GM18517 (cell line): ENCODE measurements at regions not wholly inside any gene's neighbourhood (a gene's known extent, or its start where the extent isn't known, plus 50 kb on each side); places are given as distances from the start of the nearest gene placed in this dataset.
A peak's percentile ranks its signal among the peaks of the same experiment; 100 is the strongest.

Experiments
- ATAC-seq: cut with Tn5 transposase; IDR thresholded peaks from one replicate; pipeline ENCODE4 v1.9.1; 2021; ENCODE audit warnings: mild to moderate bottlenecking, moderate library complexity; ENCODE audit not compliant: unreplicated experiment

DNA sequence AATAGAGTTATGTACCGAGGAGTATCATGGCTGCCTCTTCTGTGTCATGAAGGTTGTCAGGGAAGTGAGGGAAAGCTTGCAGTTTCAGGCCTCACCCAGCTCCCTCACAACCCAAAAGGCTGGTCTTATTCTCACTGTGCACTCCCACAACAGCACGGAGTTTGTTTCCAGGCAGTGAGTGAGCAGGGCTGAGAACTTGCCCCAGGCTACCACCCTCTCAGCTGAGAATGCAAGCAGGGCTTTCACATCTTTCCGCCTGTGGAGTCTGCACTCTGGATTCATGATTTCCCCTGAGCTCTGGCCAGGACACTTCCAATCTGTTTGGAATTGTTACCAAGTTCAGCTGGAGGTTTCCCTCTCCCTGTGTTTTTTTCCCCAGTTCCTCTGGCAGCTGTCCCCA is 2284.7 kb upstream of the PCDH20 start:
- no peak for ATAC-seq

DNA sequence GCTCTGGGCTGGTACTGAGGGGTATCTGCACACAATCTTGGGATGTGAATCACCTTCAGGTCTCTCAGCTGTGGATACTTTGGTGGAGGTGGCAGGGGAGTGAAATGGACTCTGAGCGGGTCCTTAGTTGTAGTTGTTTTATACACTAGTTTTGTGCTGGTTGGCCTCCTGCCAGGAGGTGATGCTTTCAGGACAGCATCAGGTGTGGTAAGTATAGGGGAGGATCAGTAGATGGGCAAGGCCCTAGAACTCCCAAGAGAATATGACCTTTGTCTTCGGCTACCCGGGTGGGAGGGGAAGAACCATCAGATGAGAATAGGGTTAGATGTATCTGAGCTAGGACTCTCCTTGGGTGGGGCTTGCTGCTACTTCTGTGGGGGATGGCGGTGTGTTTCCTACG is 2284.3 kb upstream of the PCDH20 start:
- no peak for ATAC-seq

DNA sequence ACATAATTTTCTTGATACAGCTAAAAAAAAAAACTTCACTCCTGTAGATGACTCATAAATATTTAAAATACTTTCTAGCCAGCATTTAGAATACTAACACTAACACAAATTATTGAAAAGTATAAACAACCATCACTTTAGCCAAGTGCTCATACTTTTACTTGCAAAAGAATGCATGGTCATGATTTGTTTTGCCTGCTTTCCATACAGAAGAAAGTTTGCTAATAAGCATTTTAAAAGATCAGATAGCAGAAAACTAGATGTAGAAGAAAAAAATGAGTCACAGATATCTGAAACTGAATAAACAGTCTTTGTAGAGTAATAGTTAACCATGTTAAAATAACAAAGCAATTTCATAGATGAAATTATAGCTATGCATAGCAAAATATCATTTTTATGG is 2280.4 kb upstream of the PCDH20 start:
- ATAC-seq, result no peak

DNA sequence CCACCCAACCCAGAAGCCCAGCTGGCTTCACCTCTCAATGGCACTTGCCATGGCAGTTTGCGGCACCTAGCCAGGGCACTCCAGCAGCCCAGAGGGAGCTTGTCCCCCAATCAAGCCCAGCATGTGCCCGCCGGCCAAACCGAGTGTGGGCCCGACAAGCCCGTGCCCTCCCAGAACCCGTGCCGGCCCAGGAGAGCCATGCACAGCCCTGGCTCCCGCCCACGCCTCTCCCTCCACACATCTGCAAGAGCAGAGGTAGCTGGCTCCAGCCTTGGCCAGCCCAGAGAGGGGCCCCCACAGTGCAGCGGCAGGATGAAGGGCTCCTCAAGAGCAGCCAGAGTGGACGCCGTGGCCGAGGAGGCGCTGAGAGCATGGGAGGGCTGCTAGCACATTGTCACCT is 2278.0 kb upstream of the PCDH20 start:
- no peak for ATAC-seq

DNA sequence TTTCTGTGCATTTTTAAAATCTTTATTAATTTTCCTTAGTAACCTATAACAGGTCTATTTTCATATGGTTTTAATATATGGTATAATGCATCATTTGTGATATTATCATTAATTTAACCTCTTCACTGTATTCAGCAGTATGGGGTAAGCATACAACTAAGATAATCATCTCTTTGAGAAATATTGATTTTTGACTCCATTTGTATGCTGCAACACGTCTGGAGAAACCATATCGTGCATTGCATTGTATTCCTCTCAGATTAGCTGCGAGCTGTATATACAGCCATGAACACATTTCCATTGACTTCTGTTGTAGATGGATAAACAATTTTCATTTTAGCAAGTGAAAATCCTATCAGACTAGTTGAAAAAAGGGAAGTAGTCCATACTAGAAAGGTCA is 2275.8 kb upstream of the PCDH20 start:
- no peak for ATAC-seq

DNA sequence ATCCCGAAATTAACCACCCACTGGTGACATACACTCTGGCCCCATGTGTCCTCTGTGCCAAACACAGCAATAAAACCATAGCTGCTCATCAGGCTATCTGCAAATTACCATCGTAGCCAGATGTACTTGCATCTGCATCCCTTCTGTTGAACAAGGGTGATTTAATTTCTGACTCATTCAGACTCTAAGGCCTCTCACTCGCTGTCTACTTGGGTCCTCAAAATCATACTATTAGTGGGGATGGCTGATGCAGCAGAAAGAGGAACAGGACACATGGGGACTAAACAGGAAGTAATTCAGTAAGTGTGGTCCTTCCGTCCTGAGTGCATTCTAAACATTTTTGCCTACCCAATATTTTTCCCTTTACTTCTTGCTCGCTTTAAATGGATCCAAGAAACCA is 2275.0 kb upstream of the PCDH20 start:
- no peak for ATAC-seq

DNA sequence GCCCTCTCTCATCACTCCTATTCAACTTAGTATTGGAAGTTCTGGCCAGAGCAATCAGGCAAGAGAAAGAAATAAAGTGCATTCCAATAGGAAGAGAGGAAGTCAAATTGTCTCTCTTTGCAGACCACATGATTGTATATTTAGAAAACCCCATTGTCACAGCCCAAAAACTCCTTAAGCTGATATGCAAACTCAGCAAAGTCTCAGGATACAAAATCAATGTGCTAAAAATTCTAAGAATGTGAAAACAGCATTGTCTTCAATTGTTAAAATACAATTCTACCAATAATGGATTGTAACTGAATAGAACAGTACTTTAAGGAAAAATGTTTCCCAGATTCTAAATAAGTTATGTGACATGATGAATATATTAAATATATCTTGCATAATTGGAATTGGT is 2269.2 kb upstream of the PCDH20 start:
- ATAC-seq, result no peak

DNA sequence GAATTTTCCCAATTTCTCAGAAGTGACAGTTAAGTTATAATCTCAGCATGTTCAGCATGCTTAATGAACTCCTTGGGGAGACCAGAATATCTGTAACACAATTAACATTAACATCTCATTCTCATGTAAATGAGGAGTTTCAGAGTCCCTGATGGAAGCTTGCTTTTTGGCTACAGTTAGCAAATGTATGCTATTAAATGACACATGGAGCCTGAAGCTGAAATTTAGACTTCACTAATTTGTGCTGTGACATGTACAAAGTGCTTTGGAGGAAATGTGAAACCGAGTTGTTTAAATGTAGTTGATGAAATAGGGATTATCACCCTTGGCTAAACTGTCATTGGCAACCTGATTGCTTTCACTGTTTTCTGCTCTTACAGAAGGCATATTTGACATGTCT is 2265.1 kb upstream of the PCDH20 start:
- no peak for ATAC-seq

DNA sequence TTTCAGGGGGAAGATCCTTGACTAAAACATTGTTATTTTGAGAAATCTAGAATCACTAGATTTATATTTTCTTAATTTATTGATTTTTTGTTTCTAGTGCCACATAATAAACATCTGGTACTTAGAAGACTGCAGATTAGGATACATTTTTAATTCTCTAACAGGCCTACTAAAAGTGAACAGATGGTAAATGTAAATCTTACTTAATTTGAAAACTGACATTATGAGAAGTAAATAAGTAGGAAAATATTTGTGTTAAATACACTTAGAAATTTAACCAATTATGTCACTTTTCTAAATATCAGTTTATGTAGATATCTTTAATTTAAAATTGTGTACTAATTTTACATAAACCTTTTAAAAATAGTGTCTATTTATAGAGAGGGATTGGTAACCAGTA is 2255.6 kb upstream of the PCDH20 start:
- ATAC-seq, result no peak

DNA sequence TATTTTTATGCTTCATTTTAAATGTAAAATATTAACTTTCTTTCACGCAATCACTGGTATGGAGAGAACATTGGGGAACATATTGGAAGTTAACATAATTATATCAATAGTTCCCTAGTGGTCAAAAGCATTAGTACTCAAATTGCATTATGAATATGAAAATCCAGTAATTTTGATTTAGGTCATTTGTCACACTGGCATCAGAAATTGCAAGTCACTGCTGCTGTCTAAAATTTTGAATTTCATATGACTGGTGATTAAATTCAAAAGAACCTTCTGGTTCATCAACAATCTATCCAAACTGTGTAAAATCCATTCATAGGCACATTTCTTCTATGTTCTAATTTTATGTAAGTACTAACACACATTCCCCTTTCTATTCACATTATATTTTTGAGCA is 2235.7 kb upstream of the PCDH20 start:
- no peak for ATAC-seq

DNA sequence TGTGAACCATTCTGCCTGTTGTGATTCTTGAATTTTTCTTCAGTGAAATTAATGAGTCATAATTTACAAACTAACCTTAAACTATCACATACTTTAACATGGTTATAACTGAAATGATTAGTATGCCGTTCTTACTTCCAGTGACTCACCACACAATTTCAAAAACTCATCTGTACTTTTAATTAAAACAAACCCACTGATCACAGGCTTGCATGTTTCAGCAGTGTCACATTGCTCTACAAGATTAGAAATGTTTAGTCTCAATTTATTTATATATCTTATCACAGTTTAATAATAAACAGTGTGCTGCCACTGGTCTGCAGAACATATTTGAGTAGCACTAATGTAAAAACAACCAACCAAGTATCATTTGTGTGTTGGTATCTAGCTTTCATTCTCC is 2227.9 kb upstream of the PCDH20 start:
- ATAC-seq, result no peak

DNA sequence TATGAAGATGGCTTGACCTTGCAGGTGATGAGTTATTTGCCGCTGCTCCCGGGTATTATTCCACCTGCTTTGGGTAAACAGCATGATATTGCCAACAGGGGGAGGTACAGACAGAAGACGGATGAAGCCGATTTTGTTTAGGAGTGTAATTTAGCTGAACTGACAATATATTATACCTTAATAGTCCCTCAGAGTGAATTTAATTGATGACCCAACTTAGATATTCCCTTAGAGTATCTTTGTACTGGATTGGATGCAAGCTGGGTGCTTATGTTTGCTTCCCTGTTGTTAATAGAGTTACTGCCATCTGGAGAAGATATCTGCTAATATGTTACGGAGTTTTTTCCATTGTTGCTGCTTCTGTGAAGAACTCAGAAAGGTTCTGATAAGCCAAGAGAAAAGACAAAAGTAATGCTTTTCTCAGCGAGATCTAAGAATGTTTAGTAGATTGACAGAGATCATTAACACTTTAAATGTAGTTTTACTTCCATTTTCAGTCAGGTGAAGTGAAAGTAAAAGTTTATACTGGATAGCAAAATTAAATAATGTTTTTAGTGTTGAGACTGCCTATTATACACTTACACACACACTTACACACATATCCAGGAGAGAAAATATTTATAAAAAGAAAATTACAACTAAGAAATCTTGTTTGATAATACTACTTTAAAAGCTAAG is 2220.8 kb upstream of the PCDH20 start:
- peak; percentile 61 for ATAC-seq

DNA sequence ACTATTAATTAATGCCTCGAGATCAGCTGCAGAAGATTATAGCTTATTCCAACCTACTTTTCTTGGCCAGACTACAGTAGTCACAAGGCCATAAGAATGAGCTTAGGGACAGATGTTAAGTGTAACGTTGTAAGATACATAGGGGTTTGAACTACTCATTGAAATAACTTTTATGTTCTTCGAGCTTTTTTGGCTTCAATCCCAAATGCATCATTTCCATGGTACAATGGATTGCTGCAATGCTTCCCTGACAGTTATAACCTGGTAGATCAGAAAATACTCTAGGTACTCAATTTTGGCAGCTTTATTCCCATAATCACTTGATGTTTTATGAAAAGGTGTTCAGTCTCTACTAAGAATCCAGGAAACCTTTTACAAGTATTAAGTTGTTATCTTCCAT is 2216.7 kb upstream of the PCDH20 start:
- no peak for ATAC-seq

DNA sequence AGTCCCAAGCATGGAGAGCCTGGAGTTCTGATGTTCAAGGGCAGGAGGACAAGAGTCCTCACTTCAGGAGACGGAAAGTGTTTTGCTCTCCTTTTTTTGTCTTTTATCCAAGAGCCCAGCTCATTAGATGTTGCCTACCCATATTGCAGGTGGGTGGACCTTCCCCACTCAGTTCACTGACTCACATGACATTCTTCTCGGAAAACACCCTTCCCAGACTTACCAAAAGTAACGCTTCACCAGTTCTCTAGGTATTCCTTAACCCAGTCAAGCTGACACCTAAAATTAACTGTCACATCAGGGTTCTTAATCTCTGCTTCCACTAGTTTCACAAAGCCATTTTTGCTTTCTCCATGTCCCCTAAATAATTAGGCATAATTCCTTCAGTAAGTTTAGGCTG is 2215.4 kb upstream of the PCDH20 start:
- no peak for ATAC-seq

DNA sequence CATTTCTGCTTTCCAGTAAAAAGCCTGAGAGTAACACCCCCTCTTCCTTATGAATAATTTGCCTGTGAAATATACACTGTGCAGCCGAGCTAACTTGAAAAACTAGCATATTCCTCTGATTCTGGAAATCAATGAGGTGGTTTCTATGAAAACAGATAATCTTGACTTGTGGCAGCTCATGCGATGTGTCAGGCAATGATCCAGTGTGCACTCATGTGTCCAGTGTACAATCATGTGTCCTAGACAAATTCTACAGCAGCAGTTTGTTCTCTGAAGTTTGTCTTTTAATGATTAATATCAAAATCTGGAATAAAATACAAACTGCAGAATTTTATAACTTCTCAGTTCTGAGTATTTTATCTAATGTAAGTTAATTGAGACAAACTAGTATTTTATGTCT is 2213.9 kb upstream of the PCDH20 start:
- no peak for ATAC-seq

DNA sequence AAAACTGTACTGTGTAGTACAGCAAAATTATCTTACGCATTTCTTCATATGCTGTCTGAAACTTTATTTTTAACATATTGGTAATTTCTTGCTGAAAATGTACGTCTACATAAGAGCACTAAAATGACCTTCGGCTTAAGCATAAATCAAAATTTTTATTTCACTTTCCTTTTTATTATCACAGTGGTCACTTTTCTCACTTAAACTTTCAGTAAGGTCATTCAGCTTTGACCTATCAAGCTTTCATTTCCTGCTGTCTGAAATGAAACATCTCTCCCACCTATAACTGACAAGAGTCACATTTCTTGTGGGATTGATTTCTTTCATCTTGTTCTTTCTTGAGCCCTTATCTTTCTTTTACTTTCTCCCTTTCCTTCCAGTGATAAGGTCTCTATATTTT is 2212.7 kb upstream of the PCDH20 start:
- ATAC-seq, result no peak

DNA sequence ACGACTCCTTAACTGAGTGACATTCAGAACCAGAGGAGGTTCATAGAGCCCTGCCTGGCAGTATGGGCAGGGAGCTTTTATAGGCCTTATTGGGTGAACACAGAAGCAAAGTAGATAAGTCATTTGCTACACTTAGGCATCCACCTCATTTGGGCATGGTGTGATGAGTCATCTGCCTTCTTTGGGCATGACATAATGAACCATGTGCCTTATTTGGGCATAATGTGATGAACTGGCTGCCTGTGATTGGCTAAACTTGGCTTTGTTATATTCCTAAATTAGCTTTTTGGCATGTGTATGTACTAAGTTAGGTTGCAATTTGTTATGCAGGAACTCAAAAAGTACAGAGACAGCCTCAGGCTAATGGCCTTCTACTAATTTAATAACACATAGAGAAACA is 2210.2 kb upstream of the PCDH20 start:
- no peak for ATAC-seq

DNA sequence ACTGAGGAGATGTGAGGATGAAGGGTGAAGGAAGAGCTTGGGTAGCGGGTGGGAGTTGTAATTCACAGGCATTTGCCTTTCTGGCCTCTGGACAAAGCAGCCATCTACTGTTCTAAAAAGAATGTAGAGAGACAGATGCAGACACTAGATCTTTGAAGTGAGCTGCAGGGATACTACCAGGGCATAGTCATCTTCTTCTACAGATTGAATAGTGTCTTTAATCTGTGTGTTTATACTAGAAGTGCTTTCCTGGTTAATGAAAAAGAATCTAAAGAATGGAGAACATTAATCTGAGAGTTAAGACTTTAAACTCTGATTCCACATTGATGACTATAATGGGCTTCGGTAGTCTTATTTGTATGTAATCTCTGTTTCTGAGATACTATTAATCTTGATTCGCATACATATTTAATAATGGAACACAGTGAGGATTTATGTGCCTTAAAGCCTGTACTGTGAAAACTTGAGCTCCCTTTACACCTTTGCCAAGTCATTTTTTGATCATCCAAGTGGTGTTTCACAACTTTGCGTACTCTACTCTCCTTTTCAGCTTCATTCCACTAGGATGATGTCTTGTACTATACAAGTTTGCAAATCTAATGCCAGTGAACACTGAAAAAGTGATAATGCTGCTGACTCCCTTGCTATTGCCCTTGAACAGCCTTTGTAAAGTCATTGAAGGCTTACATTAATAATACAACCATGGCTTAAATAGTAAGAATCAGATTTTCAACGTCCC is 2199.4 kb upstream of the PCDH20 start:
- no peak for ATAC-seq

DNA sequence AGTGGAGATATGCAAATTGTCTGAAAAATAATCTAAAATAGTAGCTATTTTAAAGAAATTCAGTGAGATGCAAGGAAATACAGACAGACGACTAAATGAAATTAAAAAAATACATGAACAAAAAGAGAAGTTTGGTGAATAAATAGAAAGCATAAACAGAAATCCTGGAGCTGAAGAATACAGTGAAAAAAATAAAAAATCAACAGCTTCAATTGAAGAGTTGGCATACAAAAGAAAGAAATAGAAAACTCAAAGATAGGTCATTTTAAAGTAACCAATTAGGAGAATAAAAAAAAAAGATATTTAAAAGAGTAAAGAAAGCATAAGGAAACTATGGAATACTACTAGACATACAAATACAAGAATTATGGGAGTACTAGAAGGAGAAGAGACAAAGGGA is 2191.5 kb upstream of the PCDH20 start:
- no peak for ATAC-seq

DNA sequence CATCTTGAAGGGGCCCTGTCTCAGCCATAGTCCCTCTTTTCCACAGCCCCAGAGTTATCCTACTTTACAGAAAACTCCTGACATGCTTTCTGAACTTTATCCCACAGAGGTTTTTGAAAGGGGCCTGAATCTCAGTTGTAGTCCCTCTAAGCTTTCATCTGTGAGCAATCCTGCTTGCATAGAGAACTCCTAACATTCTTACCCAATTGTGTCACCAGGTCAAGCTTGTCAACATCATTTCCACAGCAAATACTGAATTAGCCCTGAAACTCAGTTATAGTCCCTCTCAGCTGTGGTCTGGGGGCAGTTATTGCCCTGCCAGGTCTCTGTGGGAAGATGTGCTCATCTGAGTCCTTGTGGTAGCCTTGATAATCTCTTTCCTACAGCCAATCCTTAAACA is 2190.3 kb upstream of the PCDH20 start:
- no peak for ATAC-seq

DNA sequence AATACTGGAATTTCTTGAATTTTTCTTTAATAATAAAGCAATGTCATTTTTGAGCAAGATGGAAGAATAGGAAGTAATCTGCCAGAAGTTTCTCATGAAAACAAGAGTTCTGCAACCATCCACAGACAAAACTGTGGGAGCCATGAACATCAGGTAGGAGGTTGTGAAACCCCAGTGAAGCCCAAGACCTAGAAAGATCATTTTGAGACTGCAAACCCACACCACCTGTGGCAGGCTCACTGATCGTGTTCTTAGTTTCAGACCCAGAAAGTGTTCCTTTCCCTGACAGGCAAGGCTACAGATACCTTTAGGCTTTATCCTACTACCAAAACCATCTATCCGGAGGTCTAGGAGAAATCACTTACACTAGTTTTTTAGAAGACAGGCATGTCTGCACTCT is 2189.8 kb upstream of the PCDH20 start:
- ATAC-seq, result no peak

DNA sequence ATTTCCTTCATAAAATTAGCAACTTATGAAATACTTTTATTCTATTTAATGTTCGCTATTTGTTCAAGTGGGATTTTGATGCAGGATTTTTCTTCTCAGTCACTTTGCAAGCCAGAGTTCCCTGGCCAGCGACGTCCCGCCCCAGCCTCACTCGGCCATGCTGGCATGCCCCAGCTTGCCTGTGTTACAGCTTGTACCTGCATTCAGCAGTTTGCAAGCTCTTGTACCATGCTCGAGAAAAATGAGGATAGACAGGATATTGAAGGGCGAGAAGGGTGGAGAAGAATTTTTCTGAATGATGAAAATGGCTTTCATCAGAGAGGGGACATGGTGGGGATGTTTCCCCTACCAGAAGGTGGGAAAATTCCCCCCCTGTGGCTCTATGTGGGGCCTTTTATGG is 2180.2 kb upstream of the PCDH20 start:
- no peak for ATAC-seq

DNA sequence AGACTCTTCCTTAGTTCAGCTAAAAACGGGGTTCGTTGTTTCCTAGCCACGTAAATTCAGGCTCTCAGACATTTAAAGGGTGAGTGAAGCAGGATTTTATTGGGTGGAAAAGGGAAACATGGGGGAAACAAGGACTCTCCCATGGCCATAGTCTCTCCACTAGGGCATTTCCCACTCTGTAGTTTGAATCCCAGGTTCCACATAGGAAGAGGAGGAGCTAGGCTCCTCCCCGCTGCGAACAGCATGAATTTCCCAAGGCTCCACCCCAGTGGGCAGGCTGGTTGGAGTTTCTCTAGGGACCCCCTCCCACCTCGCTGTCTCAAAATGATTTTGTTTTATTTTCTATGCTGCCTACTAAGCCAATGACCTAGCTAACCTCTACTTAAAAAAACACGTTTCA is 2170.8 kb upstream of the PCDH20 start:
- ATAC-seq, result no peak
